ENCODE measurements at regions not wholly inside any gene's neighbourhood (a gene's known extent, or its start where the extent isn't known, plus 50 kb on each side); places are given as distances from the start of the nearest gene placed in this dataset.

DNA sequence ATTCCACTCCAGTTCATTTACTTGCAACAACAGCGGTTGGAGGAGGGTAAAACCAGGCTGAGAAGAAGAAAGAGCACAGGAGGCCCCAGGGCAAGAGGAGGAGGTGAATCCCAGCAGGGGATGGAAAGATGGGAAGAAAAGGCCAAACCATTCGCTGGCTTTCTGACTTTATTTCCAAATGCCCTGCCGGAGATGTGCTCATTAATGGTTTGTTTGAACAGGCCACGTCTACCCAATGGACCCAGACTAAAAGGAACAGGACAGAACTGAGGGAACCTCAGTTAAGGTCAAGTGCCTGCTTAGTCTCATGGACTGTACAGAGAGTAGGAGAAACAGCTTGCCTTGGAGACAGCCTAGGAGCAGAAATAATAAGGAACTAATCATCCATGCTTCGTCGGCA lies 121.6 kb upstream of the NDUFV2 start:
- Histone ChIP-seq H3K4me1 (replicated peaks in 1 of 2; ENCODE audit: control insufficient read depth in 2 of 2, insufficient read depth in 2 of 2, low read length in 2 of 2) (peaks cover 0 to 7% of the 10 kb centered on the region in 2 experiments; a peak in 3 of 5 replicates), H3K9ac (ENCODE audit: insufficient read depth in 1 of 2, low read depth in 2 of 2, low read length in 2 of 2) (no peak overlapping the region), H3K9me1 (ENCODE audit: control insufficient read depth, insufficient read depth, low read length) (peaks cover under 1% of the 10 kb centered on the region), H3K27ac (ENCODE audit: extremely low read depth, low read depth, low read length) (no peak overlapping the region), H3K4me3 (no peak overlapping the region), H3K27me3 (ENCODE audit: control insufficient read depth in 2 of 2, insufficient read depth in 2 of 2, low read length in 2 of 2) (no peaks in the 10 kb centered on the region), H3K36me3 (ENCODE audit: control insufficient read depth, insufficient read depth, low read length) (no peaks in the 10 kb centered on the region), H4K20me1 (replicated peaks; ENCODE audit: control insufficient read depth, insufficient read depth, low read length) (no peaks in the 10 kb centered on the region), H2AFZ (ENCODE audit: low read depth, low read length) (peak overlapping the region; percentile 37), H3K79me2 (ENCODE audit: control insufficient read depth, insufficient read depth, low read length) (no peaks in the 10 kb centered on the region), H3K9me3 (replicated peaks; ENCODE audit: control insufficient read depth, insufficient read depth, low read depth, low read length) (no peaks in the 10 kb centered on the region), H3K4me2 (ENCODE audit: insufficient read depth, low read length) (no peak overlapping the region)
- DNase-seq (ENCODE audit: extremely low read depth in 1 of 4, low spot score in 3 of 4), result no peak
- ChIA-PET CTCF (ENCODE audit: low intra/inter-chr PET ratio) (interaction anchor here (2.1 kb wide), 1 partner anchor 327 kb away, joined by 12 read pairs; no protein-coding TSS in a partner anchor), POLR2A (no interaction called here)
- no peak for FAIRE-seq
- intact Hi-C loops (cut with micrococcal nuclease) (loop anchor here (5.0 kb wide), 1 partner anchor 59 kb away; no protein-coding TSS in a partner anchor), in situ Hi-C loops (cut with MboI) (loop anchor here (5.0 kb wide), 1 partner anchor 324 kb away; no protein-coding TSS in a partner anchor)
- no peak for TF ChIP-seq ZNF644 (tag; IDR thresholded peaks at IDR 0.05; ENCODE audit: low read depth)
- TF ChIP-seq ETV5 (CRISPR knock-in tag; IDR thresholded peaks at IDR 0.05; ENCODE audit: low read depth), result 0 out of 2 replicates have a peak, but pooled peaks have one; percentile 33
- peak; percentile 17; the same call in 1 of the 2 replicates for TF ChIP-seq FOXJ3 (CRISPR knock-in tag; IDR thresholded peaks at IDR 0.05)
- no TSS peak for BruUV-seq (replicated peaks)
- 71% methylated on average over 6 of the region's 6 CpGs for WGBS (ENCODE audit: insufficient coverage, low coverage, missing lambda C conversion rate)
- no peak for ATAC-seq

GRCh38 chr18:8982416-8983183 lies 119.9 kb upstream of the NDUFV2 start:
- no TSS peak for BruUV-seq (replicated peaks)
- Histone ChIP-seq H3K4me2 (ENCODE audit: insufficient read depth, low read length) (peak overlapping the region; percentile 30), H3K4me3 (no peak overlapping the region), H3K27me3 (ENCODE audit: control insufficient read depth in 2 of 2, insufficient read depth in 2 of 2, low read length in 2 of 2) (no peaks in the 10 kb centered on the region), H3K27ac (ENCODE audit: extremely low read depth, low read depth, low read length) (no peak overlapping the region), H2AFZ (ENCODE audit: low read depth, low read length) (peak overlapping the region; percentile 78), H3K9me3 (replicated peaks; ENCODE audit: control insufficient read depth, insufficient read depth, low read depth, low read length) (no peaks in the 10 kb centered on the region), H3K79me2 (ENCODE audit: control insufficient read depth, insufficient read depth, low read length) (no peaks in the 10 kb centered on the region), H3K4me1 (replicated peaks in 1 of 2; ENCODE audit: control insufficient read depth in 2 of 2, insufficient read depth in 2 of 2, low read length in 2 of 2) (peaks cover 3 to 12% of the 10 kb centered on the region in 2 experiments; a peak in 3 of 5 replicates), H3K9me1 (ENCODE audit: control insufficient read depth, insufficient read depth, low read length) (peaks cover 4% of the 10 kb centered on the region), H4K20me1 (replicated peaks; ENCODE audit: control insufficient read depth, insufficient read depth, low read length) (no peaks in the 10 kb centered on the region), H3K36me3 (ENCODE audit: control insufficient read depth, insufficient read depth, low read length) (no peaks in the 10 kb centered on the region), H3K9ac (ENCODE audit: insufficient read depth in 1 of 2, low read depth in 2 of 2, low read length in 2 of 2) (peak overlapping the region in 1 of 2 experiments; percentile 68; a peak in 1 of 4 replicates)
- peak; percentile 94 for ATAC-seq
- WGBS (ENCODE audit: insufficient coverage, low coverage, missing lambda C conversion rate), result 35% methylated on average over 13 of the region's 13 CpGs
- CTCF ChIA-PET (ENCODE audit: low intra/inter-chr PET ratio), result interaction anchor here (2.1 kb wide), 1 partner anchor 329 kb away, joined by 12 read pairs; no protein-coding TSS in a partner anchor
- in situ Hi-C loops (cut with MboI), result loop anchor here (5.0 kb wide), 1 partner anchor 325 kb away; no protein-coding TSS in a partner anchor
- peak; percentile 88 for FAIRE-seq
- POLR2A ChIA-PET, result interaction anchor here (0.7 to 1.5 kb wide), 5 partner anchors 15 to 192 kb away, joined by 3 to 4 read pairs (median 3); no protein-coding TSS in a partner anchor
- DNase-seq (ENCODE audit: extremely low read depth in 1 of 4, low spot score in 3 of 4), result peak in 3 of 4 experiments; percentile 40 to 85 (median 59)
- intact Hi-C loops (cut with micrococcal nuclease), result loop anchor here (1.0 to 5.0 kb wide), 3 partner anchors 60 to 328 kb away; no protein-coding TSS in a partner anchor
- peak; percentile 45; the same call in 1 of the 2 replicates for TF ChIP-seq EP300 (IDR thresholded peaks at IDR 0.05; ENCODE audit: low read length)
- TF ChIP-seq E2F3 (CRISPR knock-in tag; IDR thresholded peaks at IDR 0.05), result no peak
- TF ChIP-seq, protein P1, sequence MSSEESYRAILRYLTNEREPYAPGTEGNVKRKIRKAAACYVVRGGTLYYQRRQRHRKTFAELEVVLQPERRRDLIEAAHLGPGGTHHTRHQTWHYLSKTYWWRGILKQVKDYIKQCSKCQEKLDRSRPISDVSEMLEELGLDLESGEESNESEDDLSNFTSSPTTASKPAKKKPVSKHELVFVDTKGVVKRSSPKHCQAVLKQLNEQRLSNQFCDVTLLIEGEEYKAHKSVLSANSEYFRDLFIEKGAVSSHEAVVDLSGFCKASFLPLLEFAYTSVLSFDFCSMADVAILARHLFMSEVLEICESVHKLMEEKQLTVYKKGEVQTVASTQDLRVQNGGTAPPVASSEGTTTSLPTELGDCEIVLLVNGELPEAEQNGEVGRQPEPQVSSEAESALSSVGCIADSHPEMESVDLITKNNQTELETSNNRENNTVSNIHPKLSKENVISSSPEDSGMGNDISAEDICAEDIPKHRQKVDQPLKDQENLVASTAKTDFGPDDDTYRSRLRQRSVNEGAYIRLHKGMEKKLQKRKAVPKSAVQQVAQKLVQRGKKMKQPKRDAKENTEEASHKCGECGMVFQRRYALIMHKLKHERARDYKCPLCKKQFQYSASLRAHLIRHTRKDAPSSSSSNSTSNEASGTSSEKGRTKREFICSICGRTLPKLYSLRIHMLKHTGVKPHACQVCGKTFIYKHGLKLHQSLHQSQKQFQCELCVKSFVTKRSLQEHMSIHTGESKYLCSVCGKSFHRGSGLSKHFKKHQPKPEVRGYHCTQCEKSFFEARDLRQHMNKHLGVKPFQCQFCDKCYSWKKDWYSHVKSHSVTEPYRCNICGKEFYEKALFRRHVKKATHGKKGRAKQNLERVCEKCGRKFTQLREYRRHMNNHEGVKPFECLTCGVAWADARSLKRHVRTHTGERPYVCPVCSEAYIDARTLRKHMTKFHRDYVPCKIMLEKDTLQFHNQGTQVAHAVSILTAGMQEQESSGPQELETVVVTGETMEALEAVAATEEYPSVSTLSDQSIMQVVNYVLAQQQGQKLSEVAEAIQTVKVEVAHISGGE (CRISPR knock-in tag; IDR thresholded peaks at IDR 0.05), result no peak
- TF ChIP-seq, protein P2, sequence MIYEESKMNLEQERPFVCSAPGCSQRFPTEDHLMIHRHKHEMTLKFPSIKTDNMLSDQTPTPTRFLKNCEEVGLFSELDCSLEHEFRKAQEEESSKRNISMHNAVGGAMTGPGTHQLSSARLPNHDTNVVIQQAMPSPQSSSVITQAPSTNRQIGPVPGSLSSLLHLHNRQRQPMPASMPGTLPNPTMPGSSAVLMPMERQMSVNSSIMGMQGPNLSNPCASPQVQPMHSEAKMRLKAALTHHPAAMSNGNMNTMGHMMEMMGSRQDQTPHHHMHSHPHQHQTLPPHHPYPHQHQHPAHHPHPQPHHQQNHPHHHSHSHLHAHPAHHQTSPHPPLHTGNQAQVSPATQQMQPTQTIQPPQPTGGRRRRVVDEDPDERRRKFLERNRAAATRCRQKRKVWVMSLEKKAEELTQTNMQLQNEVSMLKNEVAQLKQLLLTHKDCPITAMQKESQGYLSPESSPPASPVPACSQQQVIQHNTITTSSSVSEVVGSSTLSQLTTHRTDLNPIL (CRISPR knock-in tag; IDR thresholded peaks at IDR 0.05), result no peak
- TF ChIP-seq YBX1 (IDR thresholded peaks at IDR 0.05), result no peak
- peak; percentile 84 for TF ChIP-seq ARID2 (IDR thresholded peaks at IDR 0.05)

Data from K562 (cell line).